ENCODE measurements at regions not wholly inside any gene's neighbourhood (a gene's known extent, or its start where the extent isn't known, plus 50 kb on each side); places are given as distances from the start of the nearest gene placed in this dataset.

DNA sequence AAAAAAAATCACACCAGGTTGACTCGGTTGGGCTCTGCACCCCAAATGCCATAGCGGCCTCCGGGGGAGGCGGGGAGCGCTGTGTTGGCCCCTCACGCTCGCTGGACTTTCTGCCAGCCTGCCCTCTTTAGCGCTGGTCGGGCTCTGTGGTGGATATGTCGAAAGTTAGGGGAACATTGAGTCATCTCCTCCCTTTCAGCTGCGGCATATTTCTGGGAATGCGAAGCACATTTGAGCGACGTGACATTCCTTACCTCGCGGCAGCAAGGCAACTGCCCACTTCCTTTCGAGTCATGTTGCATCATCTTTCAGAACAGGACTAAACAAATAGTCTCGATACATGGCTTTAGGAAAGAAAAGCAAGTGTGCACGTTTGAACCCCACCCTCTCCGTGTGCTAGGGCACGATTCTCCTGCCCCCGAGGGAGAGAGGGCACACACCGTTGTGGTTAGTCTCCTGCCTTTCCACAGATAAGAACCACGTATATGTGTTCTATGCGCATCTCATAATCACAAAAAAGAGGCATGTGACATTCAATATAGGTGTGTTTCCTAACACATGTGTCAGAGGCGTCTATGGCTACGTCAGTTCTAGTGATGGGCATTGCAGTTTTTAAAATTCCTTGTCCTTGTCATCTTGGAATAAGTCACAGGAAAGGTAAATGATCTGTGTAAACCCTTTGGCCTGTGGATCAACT is 105.9 kb upstream of the SLC45A1 start (continued):
- TF ChIP-seq, protein P1, sequence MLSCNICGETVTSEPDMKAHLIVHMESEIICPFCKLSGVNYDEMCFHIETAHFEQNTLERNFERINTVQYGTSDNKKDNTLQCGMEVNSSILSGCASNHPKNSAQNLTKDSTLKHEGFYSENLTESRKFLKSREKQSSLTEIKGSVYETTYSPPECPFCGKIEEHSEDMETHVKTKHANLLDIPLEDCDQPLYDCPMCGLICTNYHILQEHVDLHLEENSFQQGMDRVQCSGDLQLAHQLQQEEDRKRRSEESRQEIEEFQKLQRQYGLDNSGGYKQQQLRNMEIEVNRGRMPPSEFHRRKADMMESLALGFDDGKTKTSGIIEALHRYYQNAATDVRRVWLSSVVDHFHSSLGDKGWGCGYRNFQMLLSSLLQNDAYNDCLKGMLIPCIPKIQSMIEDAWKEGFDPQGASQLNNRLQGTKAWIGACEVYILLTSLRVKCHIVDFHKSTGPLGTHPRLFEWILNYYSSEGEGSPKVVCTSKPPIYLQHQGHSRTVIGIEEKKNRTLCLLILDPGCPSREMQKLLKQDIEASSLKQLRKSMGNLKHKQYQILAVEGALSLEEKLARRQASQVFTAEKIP (CRISPR knock-in tag; IDR thresholded peaks at IDR 0.05; ENCODE audit: borderline replicate concordance) = no peak
- no peak for TF ChIP-seq TCF12 (IDR thresholded peaks at IDR 0.05)
- peak; percentile 98 for TF ChIP-seq TCF12 (CRISPR knock-in tag; IDR thresholded peaks at IDR 0.05)
- 0 out of 2 replicates have a peak, but pooled peaks have one; percentile 77 for TF ChIP-seq SALL2 (CRISPR knock-in tag; IDR thresholded peaks at IDR 0.05)
- TF ChIP-seq, protein P2, sequence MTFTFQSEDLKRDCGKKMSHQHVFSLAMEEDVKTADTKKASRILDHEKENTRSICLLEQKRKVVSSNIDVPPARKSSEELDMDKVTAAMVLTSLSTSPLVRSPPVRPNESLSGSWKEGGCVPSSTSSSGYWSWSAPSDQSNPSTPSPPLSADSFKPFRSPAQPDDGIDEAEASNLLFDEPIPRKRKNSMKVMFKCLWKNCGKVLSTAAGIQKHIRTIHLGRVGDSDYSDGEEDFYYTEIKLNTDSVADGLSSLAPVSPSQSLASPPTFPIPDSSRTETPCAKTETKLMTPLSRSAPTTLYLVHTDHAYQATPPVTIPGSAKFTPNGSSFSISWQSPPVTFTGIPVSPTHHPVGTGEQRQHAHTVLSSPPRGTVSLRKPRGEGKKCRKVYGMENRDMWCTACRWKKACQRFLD (CRISPR knock-in tag; IDR thresholded peaks at IDR 0.05; ENCODE audit: borderline replicate concordance) = 0 out of 2 replicates have a peak, but pooled peaks have one; percentile 56
- peak; percentile 47 for TF ChIP-seq REPIN1 (CRISPR knock-in tag; IDR thresholded peaks at IDR 0.05; ENCODE audit: borderline replicate concordance, low read depth)
- peak; percentile 44 for TF ChIP-seq LCORL (IDR thresholded peaks at IDR 0.05)
- TF ChIP-seq LCORL (CRISPR knock-in tag; IDR thresholded peaks at IDR 0.05) = peak; percentile 99
- TF ChIP-seq, protein P3, sequence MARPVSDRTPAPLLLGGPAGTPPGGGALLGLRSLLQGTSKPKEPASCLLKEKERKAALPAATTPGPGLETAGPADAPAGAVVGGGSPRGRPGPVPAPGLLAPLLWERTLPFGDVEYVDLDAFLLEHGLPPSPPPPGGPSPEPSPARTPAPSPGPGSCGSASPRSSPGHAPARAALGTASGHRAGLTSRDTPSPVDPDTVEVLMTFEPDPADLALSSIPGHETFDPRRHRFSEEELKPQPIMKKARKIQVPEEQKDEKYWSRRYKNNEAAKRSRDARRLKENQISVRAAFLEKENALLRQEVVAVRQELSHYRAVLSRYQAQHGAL (CRISPR knock-in tag; IDR thresholded peaks at IDR 0.05; ENCODE audit: not compliant biosample characterization) = no peak
- no peak for TF ChIP-seq PCBP2 (optimal IDR thresholded peaks at IDR 0.05; ENCODE audit: low read depth, low read length, poor library complexity, severe bottlenecking)
- no peak; the same call in 1 of the 2 replicates for TF ChIP-seq ZBTB3 (CRISPR knock-in tag; IDR thresholded peaks at IDR 0.05; ENCODE audit: borderline replicate concordance, low read depth)
- no peak for TF ChIP-seq SMARCE1 (IDR thresholded peaks at IDR 0.05; ENCODE audit: borderline replicate concordance)
- TF ChIP-seq, protein P4, sequence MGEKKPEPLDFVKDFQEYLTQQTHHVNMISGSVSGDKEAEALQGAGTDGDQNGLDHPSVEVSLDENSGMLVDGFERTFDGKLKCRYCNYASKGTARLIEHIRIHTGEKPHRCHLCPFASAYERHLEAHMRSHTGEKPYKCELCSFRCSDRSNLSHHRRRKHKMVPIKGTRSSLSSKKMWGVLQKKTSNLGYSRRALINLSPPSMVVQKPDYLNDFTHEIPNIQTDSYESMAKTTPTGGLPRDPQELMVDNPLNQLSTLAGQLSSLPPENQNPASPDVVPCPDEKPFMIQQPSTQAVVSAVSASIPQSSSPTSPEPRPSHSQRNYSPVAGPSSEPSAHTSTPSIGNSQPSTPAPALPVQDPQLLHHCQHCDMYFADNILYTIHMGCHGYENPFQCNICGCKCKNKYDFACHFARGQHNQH (CRISPR knock-in tag; IDR thresholded peaks at IDR 0.05) = peak; percentile 99
- TF ChIP-seq, protein P5, sequence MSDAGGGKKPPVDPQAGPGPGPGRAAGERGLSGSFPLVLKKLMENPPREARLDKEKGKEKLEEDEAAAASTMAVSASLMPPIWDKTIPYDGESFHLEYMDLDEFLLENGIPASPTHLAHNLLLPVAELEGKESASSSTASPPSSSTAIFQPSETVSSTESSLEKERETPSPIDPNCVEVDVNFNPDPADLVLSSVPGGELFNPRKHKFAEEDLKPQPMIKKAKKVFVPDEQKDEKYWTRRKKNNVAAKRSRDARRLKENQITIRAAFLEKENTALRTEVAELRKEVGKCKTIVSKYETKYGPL (CRISPR knock-in tag; IDR thresholded peaks at IDR 0.05) = peak; percentile 57; the same call in 1 of the 2 replicates
- TF ChIP-seq NPAS2 (CRISPR knock-in tag; IDR thresholded peaks at IDR 0.05; ENCODE audit: borderline replicate concordance) = no peak
- TF ChIP-seq, protein P6, sequence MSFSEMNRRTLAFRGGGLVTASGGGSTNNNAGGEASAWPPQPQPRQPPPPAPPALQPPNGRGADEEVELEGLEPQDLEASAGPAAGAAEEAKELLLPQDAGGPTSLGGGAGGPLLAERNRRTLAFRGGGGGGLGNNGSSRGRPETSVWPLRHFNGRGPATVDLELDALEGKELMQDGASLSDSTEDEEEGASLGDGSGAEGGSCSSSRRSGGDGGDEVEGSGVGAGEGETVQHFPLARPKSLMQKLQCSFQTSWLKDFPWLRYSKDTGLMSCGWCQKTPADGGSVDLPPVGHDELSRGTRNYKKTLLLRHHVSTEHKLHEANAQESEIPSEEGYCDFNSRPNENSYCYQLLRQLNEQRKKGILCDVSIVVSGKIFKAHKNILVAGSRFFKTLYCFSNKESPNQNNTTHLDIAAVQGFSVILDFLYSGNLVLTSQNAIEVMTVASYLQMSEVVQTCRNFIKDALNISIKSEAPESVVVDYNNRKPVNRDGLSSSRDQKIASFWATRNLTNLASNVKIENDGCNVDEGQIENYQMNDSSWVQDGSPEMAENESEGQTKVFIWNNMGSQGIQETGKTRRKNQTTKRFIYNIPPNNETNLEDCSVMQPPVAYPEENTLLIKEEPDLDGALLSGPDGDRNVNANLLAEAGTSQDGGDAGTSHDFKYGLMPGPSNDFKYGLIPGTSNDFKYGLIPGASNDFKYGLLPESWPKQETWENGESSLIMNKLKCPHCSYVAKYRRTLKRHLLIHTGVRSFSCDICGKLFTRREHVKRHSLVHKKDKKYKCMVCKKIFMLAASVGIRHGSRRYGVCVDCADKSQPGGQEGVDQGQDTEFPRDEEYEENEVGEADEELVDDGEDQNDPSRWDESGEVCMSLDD (CRISPR knock-in tag; IDR thresholded peaks at IDR 0.05; ENCODE audit: borderline replicate concordance) = peak; percentile 98
- TF ChIP-seq ZNF724P (CRISPR knock-in tag; IDR thresholded peaks at IDR 0.05; ENCODE audit: borderline replicate concordance) = peak; percentile 74; the same call in 1 of the 2 replicates
- TF ChIP-seq, protein P7, sequence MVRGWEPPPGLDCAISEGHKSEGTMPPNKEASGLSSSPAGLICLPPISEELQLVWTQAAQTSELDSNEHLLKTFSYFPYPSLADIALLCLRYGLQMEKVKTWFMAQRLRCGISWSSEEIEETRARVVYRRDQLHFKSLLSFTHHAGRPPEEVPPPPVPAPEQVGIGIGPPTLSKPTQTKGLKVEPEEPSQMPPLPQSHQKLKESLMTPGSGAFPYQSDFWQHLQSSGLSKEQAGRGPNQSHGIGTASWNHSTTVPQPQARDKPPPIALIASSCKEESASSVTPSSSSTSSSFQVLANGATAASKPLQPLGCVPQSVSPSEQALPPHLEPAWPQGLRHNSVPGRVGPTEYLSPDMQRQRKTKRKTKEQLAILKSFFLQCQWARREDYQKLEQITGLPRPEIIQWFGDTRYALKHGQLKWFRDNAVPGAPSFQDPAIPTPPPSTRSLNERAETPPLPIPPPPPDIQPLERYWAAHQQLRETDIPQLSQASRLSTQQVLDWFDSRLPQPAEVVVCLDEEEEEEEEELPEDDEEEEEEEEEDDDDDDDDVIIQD (CRISPR knock-in tag; IDR thresholded peaks at IDR 0.05; ENCODE audit: low read depth) = peak; percentile 97
